ENCODE measurements at regions not wholly inside any gene's neighbourhood (a gene's known extent, or its start where the extent isn't known, plus 50 kb on each side); places are given as distances from the start of the nearest gene placed in this dataset.

DNA sequence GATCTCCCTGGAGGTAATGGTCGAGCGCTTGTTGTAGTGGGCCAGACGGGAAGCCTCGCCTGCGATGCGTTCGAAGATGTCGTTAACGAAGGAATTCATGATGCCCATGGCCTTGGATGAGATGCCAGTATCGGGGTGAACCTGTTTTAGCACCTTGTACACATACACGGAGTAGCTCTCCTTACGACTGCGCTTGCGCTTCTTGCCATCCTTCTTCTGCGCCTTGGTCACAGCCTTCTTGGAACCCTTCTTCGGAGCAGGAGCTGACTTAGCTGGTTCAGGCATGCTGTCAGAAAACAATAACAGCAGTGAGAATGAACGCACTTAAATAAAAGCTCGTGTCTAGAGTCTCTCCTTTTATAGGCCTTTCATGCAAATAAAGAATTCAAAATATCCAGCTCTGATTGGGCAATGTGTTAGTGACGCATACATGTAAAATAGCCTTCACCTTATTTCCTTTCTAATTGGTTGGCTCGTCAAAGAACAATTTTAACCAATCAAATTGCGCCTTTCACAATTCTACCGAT lies 129.2 kb downstream of the HFE start:
- peak; percentile 99 for DNase-seq (ENCODE audit: low read depth)

DNA sequence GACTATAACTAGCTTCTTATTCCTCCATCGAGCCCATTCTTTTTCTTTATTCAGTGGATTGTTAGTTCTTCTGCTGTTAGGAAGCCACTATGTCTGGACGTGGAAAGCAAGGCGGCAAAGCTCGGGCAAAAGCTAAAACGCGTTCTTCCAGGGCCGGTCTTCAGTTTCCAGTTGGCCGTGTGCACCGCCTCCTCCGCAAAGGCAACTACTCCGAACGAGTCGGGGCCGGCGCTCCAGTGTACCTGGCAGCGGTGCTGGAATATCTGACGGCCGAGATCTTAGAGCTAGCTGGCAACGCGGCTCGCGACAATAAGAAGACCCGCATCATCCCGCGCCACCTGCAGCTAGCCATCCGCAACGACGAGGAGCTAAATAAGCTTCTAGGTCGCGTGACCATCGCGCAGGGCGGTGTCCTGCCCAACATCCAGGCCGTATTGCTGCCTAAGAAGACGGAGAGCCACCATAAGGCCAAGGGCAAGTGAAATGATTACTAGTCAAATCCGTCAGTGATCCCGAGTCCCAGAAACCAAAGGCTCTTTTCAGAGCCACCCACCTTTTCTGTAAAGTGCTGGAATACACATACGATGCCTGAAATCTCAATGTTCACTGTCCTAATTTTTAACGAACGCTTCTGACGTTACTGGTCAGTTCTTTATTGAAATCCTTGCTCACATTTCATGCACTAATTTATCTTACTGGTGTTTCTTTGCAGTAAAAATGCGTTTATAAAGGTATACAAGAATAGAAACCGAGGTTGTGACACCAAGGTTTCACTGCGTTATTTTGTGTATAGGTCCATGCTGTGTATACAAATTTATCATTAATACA lies 129.9 kb downstream of the HFE start:
- no peak for DNase-seq (ENCODE audit: low read depth)

DNA sequence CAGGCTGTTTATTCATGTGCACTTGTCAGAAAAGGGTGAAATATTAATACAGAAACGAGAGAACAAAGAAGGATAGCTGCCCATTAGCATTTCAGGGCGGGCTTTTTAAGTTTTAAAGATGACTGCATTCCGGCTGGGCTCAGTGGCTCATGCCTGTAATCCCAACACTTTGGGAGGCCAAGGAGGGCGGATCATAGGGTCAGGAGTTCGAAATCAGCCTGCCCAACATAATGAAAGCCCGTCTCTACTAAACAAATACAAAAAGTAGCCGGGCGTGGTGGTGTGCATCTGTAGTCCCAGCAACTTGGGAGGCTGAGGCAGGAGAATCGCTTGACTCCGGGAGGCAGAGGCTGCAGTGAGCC lies 130.5 kb downstream of the HFE start:
- DNase-seq (ENCODE audit: low read depth), result peak; percentile 61

DNA sequence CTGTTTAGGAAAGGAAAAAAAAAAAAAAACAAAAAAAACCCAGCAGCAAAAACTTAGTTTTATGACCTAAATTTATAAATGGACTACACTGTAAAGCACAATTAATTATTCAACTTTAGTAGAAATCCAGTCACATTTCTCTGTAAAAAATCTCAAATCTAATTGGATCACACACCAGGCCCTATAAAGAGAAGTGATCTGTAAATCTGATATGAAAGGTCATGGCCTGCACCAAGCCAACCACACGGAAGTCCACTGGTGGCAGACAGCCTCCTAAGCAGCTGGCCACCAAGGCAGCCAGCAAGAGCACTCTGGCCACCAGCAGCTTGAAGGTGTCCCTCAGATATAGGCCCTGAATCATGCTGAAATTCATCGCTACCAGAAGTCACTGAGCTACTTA lies 131.6 kb downstream of the HFE start:
- peak; percentile 58 for DNase-seq (ENCODE audit: low read depth)

DNA sequence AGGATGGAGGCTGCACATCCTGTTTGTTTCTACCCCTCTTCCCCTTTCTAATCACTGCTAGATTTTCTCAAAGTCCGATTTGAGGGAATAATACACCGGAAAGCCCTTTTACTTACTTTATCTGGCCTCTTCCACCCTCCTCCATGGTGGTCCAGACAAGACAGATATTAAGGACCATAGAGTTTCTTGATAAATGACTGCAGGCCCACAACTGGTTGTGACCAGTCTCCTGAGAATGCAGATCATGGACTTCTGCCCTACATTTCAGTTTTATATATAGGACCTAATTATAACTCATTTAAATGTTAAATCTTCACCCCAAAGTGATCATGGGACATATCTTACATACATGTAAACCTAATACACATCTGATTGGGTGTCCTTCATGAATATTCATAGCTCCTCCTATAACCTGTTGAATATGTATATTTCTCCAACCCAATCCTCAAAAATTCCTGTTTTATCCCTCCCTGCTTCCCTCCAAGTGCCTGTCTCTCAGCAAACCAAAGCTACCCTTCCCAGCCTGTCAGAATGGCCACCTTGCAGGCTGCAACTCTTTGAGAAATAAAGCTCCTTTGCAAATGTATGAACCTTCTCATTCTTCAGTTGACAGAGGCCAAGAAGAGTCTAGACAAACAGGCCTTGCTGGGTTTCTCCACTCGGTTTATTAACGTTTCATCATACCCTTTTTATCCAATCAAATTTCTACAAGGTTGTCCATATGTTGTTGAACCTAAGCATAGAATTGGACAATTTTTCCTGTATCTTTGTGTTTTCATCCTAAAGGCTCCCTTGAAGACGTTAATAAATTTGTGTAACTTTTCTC lies 133.1 kb downstream of the HFE start:
- DNase-seq (ENCODE audit: low read depth), result no peak

DNA sequence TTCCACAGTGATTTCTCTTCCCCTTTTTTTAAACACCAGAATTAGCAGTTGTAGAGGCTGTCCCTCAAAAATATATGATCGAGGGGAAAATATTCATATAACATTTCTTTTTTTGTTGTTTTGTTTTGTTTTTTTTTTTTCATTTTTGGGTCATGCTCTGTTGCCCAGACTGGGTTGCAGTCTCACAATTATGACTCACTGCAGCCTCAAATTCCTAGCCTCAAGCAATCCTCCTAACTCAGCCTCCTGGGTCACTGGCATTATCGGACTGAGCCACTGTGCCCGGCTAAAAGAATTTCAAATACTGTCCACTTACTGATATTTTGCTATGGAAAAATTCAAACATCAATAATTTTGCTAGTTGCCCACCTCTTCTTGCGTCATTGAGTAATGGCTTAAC lies 134.0 kb downstream of the HFE start:
- no peak for DNase-seq (ENCODE audit: low read depth)

DNA sequence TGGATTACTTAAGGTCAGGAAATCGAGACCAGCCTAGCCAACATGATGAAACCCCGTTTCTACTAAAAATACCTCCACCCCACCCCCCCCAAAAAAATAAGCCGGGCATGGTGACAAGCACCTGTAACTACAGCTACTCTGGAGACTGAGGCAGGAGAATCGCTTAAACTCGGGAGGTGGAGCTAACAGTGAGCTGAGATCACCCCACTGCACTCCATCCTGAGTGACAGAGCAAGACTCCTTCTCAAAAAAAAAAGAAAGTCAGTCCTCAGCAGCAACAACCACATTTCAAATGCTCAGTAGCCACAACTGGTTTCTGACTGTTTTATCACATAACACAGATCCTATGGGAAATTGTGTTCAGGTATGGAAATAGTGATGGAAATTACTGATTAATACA lies 135.3 kb downstream of the HFE start:
- DNase-seq (ENCODE audit: low read depth), result no peak

DNA sequence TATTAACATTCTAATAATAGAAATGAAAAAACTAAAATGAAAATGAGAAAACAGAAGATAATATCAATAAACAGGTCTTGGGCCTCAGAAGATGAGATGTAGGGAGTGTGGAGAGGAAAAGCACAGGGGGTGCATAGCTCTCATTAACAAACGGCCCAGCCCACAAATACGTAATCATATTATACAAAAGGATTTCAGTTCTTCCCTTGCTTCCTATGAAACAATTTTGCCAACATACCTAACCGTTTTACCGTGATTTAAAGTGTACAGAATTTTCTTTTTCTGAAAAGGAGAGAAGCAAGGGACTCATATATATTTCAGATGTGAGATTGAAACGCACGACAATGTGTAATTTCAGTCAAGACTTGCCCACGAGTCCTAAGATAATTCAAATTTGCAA lies 136.0 kb downstream of the HFE start:
- peak; percentile 46 for DNase-seq (ENCODE audit: low read depth)

DNA sequence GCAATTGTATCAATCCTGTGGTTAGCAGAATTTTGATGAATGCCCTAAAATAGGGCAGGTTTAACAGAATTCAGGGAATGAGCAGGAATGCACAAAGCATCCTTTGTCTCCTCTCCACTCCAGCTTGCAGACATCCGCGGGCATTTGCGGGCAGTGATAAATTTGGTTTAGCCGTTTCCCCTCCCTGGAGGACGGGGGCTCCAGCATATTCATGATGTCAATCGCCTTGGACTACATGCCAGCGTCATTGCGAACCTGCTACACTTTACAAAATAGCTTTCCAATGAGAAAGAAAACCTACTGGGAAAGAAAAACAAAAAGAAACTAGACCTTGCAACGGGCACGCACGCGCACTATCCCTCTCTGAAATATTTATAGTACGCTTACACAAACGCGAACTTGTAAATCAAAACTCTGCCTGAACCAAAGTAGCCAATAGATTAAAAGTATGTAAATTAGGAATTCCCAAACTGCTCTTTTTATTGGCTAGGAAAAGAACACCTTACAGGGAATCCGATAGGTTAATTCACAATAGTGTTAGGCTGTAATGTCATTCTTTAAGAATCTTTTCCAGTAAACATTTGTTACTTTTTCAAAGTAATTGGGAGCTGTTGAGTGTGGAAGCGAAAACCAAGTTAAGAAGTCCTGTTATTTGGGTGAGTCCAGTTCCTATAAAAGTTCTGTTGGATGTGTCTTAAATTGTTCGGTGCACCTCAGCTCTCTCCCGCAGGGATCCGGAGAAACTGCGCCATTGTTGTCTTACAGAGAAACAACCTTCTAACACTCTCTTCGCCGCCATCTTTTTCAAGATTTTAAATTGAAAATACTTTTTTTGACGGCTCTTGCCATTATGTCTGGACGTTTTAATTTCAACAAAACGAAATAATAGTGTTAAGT lies 136.7 kb downstream of the HFE start:
- peak; percentile 97 for DNase-seq (ENCODE audit: low read depth)

DNA sequence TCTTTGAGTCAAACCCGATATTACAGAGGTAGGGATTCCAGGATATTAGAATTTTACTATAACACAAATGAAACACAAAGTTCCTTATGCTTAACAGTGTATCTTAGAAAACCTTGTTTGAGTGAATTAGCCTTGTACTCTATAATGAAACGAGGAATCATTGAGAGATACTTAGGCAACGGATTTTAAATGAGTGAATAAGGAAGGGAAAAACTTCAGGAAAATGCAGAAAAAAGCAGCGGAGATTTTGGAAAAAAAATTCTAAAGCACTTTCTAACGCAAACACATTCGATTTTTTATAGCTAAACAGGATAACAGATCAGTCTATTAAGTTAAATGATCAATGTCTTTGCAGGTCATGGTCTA lies 137.3 kb downstream of the HFE start:
- DNase-seq (ENCODE audit: low read depth), result no peak

DNA sequence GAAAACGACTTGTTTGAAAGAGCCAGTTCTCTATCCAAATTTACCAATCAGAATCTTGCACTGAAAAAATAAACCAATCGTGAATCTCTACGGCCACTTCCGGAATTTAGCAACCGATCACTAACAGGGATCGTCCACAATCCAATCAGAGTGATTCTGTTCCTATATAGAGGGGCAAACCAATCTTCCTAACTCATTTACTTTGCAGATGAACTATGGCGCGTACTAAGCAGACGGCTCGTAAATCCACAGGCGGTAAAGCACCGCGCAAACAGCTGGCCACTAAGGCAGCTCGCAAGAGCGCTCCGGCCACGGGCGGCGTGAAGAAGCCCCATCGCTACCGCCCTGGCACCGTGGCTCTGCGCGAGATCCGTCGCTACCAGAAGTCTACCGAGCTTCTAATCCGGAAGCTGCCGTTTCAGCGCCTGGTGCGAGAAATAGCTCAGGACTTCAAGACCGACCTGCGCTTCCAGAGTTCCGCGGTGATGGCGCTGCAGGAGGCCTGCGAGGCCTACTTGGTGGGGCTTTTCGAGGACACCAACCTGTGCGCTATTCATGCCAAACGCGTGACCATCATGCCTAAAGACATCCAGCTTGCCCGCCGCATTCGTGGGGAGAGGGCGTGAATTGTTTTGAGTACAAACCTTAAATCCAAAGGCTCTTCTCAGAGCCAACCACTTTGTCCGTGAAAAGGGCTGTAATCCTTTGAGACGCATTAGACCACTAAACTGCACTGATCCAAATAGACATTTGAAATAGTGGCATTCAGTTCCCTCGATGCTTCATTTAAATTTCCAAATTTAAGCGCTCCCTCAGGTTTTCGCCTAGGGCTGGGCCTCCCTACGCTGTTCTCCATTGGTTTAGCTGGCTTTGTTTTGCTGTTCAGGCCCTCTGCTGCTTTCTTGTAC lies 138.0 kb downstream of the HFE start:
- DNase-seq (ENCODE audit: low read depth), result no peak

DNA sequence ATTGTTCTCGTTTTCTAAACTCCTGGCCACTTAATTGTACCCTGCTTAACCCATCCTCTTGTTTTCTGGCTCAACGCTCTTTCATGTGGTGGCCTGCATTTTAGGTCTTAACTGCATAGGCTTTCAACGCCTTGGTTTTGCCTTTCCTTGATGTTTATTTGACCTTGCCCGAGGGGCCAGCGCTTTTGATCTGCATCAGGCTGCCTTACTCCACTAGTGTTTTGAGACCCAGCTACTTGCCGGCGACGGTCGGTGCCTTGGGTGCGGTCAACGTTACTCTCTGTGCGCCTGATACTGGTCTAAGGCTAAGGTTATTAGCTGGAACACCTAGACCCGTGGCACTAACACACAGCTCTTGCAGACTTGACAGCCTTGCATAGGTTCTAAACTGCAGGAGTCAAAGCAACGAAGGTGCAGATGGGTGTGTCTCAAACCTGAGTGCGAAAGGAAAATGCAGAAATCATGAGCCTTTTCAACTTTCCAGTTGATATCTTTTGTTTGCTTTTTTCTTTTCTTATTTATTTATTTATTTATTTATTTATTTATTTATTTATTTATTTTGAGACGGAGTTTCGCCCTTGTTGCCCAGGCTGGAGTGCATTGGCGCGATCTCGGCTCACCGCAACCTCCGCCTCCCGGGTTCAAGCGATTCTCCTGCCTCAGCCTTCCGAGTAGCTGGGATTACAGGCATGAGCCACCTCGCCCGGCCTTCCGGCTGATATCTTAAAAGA lies 138.8 kb downstream of the HFE start:
- DNase-seq (ENCODE audit: low read depth), result no peak

DNA sequence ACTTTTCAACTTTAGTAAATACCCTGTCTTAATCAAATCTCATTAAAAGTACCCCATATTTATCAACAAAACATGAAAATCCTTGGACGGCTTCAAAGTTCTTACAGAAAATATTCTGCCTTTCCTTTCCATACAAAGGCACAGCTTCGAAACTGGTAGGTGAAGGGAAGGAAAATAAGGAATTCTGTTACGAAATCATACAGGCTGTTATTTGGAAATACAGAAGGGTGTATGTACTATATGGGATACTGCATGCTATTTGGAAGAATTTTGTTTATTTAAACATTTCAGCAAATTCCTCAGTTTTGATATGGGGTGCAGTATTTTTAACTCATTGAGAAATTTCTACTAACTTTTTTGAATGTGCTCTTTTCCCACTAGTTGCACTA lies 138.4 kb upstream of the BTN3A2 start:
- DNase-seq (ENCODE audit: low read depth), result no peak

DNA sequence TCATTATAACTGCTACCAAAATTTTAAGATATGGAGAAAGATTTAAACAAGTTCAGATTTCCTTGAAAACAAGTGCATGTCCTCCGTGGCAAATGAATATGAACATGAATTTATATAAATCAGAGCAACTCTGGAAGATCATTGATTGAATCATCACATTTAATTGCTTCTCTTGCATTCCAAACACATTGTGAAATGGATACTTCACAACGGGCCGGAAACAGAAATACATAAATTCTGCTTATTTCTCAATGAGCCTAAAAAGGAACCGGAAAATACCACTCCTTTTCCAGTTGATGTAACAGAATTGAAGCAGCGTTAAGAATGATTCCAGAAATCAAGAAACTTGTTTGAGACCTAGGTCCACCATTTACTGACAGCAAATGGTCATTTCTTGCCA lies 134.6 kb upstream of the BTN3A2 start:
- no peak for DNase-seq (ENCODE audit: low read depth)

DNA sequence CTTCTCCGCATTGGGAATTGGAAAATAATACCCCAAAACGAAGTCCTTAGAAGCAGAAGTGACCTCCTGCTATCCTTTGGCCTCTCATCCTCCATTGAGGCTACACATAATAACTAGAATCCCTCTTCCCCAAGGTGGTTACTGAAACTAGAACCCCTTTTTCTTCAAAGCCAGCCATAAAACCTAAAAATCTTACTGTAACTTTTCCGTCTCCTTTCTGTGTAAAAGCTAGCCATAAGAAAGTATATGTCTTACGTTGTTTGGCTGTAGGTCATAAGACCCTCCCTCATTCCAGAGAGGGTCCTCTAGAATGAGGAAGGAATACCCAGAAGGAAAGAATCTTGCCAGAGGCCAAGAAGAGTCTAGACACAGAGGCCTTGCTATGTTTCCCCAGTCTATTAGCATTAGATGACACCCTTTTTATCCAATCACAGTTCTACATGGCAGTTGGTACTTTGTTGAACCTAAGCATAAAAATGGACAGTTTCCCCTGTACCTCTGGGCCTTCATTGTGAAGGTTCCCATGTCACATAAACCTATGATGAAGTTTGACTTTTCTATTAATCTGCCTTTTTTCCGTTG lies 133.9 kb upstream of the BTN3A2 start:
- DNase-seq (ENCODE audit: low read depth), result no peak

DNA sequence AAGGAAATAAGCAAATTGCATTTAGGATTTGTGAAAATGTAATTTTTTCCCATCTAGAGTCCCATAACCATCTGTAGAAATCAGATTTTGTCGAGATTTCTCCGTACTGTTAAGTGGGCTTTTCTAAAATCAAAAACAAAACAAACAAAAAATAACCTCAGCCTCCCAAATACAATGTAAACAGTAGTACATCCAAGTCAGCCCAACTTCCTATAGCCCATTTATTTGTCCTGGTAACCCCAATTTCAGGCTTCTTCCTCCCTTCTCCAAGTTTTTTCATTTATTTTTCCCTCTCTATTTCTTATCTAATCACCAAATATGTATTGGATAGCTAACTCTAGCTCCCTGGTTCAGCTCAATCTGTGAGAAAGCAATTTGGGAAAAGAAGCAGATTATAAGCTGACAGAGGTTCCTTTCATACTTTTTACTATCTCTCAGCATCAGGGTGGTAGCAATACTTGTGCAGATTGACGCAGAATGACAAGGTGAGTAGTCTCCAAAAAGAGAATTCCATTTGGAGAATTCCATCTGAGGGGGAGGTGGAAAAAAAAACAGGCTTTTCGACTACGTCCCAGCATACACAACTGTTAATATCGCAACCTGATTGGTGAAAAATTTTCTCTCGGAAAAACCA lies 132.6 kb upstream of the BTN3A2 start:
- no peak for DNase-seq (ENCODE audit: low read depth)

DNA sequence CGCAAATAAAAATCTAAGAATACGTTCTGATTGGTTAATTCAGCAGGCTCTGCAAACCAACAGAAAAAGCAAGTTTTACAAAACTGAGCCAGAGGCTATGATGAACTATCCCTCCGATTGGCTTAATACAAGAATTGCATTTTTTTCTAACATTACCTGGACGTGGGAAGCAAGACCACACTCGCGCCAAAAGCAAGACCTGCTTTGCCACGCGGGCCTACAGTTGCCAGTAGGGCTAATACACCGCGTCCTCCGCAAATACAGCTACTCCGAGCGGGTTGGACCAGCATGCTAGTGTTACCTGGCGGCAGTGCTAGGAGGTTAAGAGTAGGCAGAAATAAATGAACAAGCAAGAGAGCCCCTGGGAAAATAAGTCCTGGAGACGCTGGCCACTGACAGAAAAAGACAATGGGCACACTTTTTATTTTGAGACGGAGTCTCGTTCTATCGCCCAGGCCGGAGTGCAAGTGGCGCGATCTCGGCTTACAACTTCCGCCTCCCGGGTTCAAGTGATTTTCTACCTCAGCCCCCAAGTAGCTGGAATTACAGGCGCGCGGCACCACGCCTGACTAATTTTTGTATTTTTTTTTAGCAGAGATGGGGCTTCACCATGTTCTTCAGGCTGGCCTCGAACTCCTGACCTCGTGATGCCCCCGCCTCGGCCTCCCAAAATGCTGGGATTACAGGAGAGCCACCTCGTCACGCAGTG lies 131.9 kb upstream of the BTN3A2 start:
- DNase-seq (ENCODE audit: low read depth), result no peak

DNA sequence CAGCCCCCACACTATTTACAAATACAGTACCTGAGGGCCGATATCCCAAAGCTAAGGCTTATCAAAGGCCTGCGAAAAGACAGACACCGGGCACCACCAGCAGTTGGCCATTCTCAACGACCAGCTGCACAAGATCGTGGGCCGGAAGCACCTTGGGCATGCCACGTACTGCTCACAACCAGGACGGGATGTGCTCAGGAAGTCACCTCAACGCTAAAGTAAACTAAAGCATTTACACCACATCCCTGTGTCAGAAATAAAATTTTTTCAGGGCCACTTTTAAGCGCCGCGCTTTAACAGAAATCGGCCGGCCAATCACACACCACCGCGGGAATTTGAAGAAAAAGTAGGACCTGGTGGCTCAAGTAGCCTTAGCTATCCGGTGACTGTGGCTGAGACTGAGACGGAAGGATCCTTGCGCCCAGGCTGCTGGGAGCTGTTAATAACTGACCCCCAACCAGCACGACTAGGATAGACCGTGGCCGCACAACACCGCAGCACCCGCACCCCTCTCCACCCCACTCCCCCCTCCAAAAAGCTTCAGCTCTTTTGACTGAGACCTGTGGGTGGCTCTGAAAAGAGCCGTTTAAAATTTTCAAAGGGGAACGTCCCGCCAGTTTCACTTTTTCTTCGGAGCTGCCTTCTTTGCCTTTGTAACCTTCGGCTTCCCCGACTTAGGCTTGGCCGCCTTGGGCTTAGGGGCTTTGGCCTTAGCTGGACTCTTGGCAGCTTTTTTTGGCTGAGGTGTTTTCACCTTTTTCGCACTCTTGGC lies 131.2 kb upstream of the BTN3A2 start:
- DNase-seq (ENCODE audit: low read depth), result peak; percentile 75

All from RPMI7951 (cell line).